OCI-LY3 (cell line): ENCODE measurements at regions not wholly inside any gene's neighbourhood (a gene's known extent, or its start where the extent isn't known, plus 50 kb on each side); places are given as distances from the start of the nearest gene placed in this dataset.
A peak's percentile ranks its signal among the peaks of the same experiment; 100 is the strongest.

Experiments used
- H2AFZ ChIP-seq: fragments of 200-600, 300-600 bp; shearing (Covaris generic); 2 replicates; pipeline ENCODE4 v1.6.0; 2014; ENCODE audit warnings: antibody characterized with exemption, low read depth, low read length
- H3K27ac ChIP-seq: fragments of 200-600, 300-600 bp; sonication (generic); 2 replicates; pipeline ENCODE4 v1.5.1; 2014; ENCODE audit warnings: mild to moderate bottlenecking, low read length, moderate library complexity, mixed read lengths
- H3K27me3 ChIP-seq: fragments of 200-600, 300-600 bp; sonication (generic); 2 replicates; pipeline ENCODE4 v1.6.1; 2014; ENCODE audit warnings: low read depth, low read length, mixed read lengths
- H3K36me3 ChIP-seq: fragments of 200-600, 300-600 bp; sonication (generic); replicated peaks from 2 replicates; pipeline ENCODE3; 2014; ENCODE audit warnings: low read depth, low read length, mixed read lengths
- H3K4me1 ChIP-seq: fragments of 300-600, 200-600 bp; sonication (generic); 2 replicates; pipeline ENCODE4 v1.6.1; 2014; ENCODE audit warnings: low read length, mixed read lengths
- H3K4me2 ChIP-seq: fragments of 200-600, 300-600 bp; sonication (generic); 2 replicates; pipeline ENCODE4 v1.6.1; 2014; ENCODE audit warnings: low read length, mixed read lengths
- H3K4me3 ChIP-seq: fragments of 300-600, 200-600 bp; sonication (generic); 2 replicates; pipeline ENCODE4 v1.5.1; 2014; ENCODE audit warnings: antibody characterized with exemption, mild to moderate bottlenecking, low read length, moderate library complexity
- H3K79me2 ChIP-seq: fragments of 300-600, 200-600 bp; shearing (Covaris generic); 2 replicates; pipeline ENCODE4 v1.6.1; 2014; ENCODE audit warnings: mild to moderate bottlenecking, low read length, mixed read lengths
- H3K9ac ChIP-seq: fragments of 300-600, 200-600 bp; shearing (Covaris generic); 2 replicates; pipeline ENCODE4 v1.6.0; 2014; ENCODE audit warnings: mild to moderate bottlenecking, low read length, moderate library complexity
- H3K9me3 ChIP-seq: fragments of 200-600, 300-600 bp; shearing (Covaris generic); 2 replicates; pipeline ENCODE4 v1.6.1; 2014; ENCODE audit warnings: low read length, mixed read lengths; ENCODE audit not compliant: insufficient read depth
- H4K20me1 ChIP-seq: fragments of 200-600, 300-600 bp; sonication (generic); 2 replicates; pipeline ENCODE4 v1.6.1; 2016; ENCODE audit warnings: low read length, mixed read lengths; ENCODE audit not compliant: insufficient read depth
- EZH2phosphoT487 ChIP-seq: fragments of 200-600 bp; shearing (Covaris generic); IDR thresholded peaks from 2 replicates; pipeline ENCODE4 v1.6.1; 2018; ENCODE audit warnings: antibody characterized with exemption, mixed run types, low read depth
- TF ChIP-seq, protein P1 (sequence below): fragments of 200-600, 300-600 bp; sonication (generic); IDR thresholded peaks from 2 replicates; pipeline ENCODE4 v1.5.1; 2014; ENCODE audit warnings: antibody characterized with exemption, low read length, low read depth

DNA sequence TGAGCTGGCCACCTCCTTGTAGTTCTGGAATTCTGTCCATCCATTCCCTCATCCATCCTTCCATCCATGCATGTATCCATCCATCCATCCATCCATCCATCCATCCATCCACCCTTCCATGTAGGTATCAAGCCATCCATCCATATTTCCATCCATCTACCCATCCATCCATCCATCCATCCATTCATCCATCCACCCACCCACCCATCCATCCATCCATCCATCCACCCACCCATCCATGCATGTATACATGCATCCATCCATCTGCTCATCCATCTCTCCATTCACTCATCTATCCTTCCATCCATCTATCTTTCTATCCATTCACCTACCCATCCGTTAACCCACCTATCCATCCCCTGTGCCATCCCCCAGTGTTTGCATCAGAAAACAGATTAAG is 153.6 kb upstream of the STX18 start:
- Histone ChIP-seq H2AFZ (no peak overlapping the region), H3K9me3 (no peaks in the 10 kb centered on the region), H3K27me3 (0 out of 2 replicates have a peak, but pooled peaks cover 2% of the 10 kb centered on the region), H3K9ac (no peak overlapping the region), H3K4me3 (no peak overlapping the region), H3K79me2 (no peaks in the 10 kb centered on the region), H3K27ac (no peak overlapping the region), H3K4me2 (no peak overlapping the region), H4K20me1 (peaks cover 6% of the 10 kb centered on the region), H3K36me3 (peaks cover 5% of the 10 kb centered on the region), H3K4me1 (peaks cover 17% of the 10 kb centered on the region)
- TF ChIP-seq EZH2phosphoT487 = no peak
- TF ChIP-seq, protein P1, sequence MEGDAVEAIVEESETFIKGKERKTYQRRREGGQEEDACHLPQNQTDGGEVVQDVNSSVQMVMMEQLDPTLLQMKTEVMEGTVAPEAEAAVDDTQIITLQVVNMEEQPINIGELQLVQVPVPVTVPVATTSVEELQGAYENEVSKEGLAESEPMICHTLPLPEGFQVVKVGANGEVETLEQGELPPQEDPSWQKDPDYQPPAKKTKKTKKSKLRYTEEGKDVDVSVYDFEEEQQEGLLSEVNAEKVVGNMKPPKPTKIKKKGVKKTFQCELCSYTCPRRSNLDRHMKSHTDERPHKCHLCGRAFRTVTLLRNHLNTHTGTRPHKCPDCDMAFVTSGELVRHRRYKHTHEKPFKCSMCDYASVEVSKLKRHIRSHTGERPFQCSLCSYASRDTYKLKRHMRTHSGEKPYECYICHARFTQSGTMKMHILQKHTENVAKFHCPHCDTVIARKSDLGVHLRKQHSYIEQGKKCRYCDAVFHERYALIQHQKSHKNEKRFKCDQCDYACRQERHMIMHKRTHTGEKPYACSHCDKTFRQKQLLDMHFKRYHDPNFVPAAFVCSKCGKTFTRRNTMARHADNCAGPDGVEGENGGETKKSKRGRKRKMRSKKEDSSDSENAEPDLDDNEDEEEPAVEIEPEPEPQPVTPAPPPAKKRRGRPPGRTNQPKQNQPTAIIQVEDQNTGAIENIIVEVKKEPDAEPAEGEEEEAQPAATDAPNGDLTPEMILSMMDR = no peak

DNA sequence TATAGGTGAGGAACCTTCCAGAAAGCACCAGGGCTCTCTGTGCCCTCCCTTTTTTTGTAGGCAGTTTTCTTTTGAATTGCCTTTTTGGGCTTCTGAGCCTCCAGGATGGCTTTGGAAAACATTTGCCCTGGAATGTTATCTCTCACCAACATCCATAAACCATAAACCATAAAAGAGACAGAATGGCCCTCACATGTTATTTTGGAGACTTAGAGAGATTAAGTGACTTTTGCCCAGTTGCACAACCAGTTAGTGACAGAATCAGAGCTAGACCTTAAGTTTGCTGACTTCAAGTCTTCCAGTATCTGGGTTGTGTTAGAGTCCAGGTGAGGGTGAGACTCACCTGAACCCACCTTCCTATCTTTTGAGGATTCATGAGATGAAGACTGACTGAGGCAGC is 153.0 kb upstream of the STX18 start:
- Histone ChIP-seq H3K9me3 (no peaks in the 10 kb centered on the region), H3K4me3 (no peak overlapping the region), H3K36me3 (peaks cover 5% of the 10 kb centered on the region), H3K4me1 (peaks cover 21% of the 10 kb centered on the region), H3K27ac (no peak overlapping the region), H2AFZ (no peak overlapping the region), H4K20me1 (peaks cover 10% of the 10 kb centered on the region), H3K27me3 (0 out of 2 replicates have a peak, but pooled peaks cover 2% of the 10 kb centered on the region), H3K9ac (no peak overlapping the region), H3K4me2 (no peak overlapping the region), H3K79me2 (no peaks in the 10 kb centered on the region)
- TF ChIP-seq, protein P1 = no peak
- TF ChIP-seq EZH2phosphoT487 = no peak

DNA sequence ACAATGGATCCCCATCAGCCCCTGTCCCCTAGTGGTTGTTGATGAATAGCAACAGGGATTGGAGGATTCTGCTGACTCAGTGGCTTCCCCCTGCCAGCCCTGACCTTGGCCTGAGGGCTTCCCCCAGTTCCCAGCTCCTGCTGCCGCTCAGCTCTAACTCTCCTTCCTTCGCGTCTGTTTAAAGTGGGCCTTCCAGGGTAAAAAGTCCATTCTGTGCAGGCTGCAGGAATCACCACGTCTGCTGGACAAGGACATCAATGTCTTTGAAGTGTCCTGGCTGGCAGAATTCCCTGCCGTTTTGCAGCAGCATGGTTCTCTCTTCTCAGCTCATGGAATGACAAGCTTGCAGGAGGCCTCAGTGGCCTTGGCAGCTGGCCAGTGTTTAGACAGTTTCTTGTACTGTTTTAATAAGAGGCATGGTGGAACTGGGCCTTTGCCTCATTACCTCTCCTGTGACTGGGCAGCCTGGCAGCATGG is 152.5 kb upstream of the STX18 start:
- Histone ChIP-seq H3K79me2 (no peaks in the 10 kb centered on the region), H3K4me2 (no peak overlapping the region), H3K9me3 (no peaks in the 10 kb centered on the region), H3K4me3 (no peak overlapping the region), H3K36me3 (peaks cover 5% of the 10 kb centered on the region), H4K20me1 (peaks cover 15% of the 10 kb centered on the region), H2AFZ (no peak overlapping the region), H3K9ac (no peak overlapping the region), H3K27ac (no peak overlapping the region), H3K27me3 (0 out of 2 replicates have a peak, but pooled peaks cover 2% of the 10 kb centered on the region), H3K4me1 (peaks cover 26% of the 10 kb centered on the region)
- TF ChIP-seq, protein P1 = 0 out of 2 replicates have a peak, but pooled peaks have one; percentile 18
- TF ChIP-seq EZH2phosphoT487 = no peak

DNA sequence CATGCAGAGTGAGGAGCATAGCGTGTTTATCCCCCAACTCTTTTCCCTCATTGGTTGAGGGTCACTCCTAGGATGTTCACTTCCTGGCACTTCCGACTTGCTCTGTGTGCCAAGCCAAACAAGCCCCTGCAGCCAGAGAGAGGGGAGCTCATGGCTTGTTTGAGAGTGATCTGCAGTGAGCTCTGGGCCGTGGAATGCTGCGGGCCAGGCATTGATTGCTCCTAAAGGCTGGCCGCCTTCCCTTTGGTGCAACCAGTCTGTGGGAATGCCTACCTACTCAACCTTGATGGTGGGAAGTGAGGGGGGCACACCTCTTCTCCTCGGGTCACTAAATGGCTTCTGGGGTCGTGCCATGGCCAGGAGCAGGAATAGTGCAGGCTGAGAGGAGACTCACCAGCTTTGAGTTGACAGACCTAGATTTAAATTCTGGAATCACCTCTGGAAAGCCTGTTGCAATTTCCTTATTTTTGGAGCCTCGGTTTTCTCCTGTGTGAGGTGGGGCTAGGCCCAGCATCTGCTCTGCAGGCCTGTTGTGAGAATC is 152.0 kb upstream of the STX18 start:
- peak overlapping the region; percentile 57 for H3K4me2 ChIP-seq
- peaks cover 5% of the 10 kb centered on the region for H3K36me3 ChIP-seq

More for the DNA sequence above, 152.0 kb upstream of the STX18 start:
- Histone ChIP-seq H2AFZ (no peak overlapping the region), H4K20me1 (peaks cover 19% of the 10 kb centered on the region), H3K4me3 (no peak overlapping the region), H3K9ac (no peak overlapping the region), H3K79me2 (no peaks in the 10 kb centered on the region), H3K9me3 (no peaks in the 10 kb centered on the region), H3K4me1 (peaks cover 27% of the 10 kb centered on the region), H3K27me3 (0 out of 2 replicates have a peak, but pooled peaks cover 2% of the 10 kb centered on the region), H3K27ac (no peak overlapping the region)
- TF ChIP-seq, protein P1 = no peak; the same call in 1 of the 2 replicates
- TF ChIP-seq EZH2phosphoT487 = no peak
